HEK293T (cell line): ENCODE measurements at regions not wholly inside any gene's neighbourhood (a gene's known extent, or its start where the extent isn't known, plus 50 kb on each side); places are given as distances from the start of the nearest gene placed in this dataset.

Experiments
- ARNT ChIP-seq: fragments of 450-650 bp; IDR thresholded peaks from 2 replicates; pipeline ENCODE4 v1.6.1; 2017; ENCODE audit warnings: mild to moderate bottlenecking
- BHLHE40 ChIP-seq: fragments of 450-650 bp; IDR thresholded peaks from 2 replicates; pipeline ENCODE4 v1.6.1; 2016; ENCODE audit warnings: mild to moderate bottlenecking, moderate library complexity, borderline replicate concordance
- CTBP1 ChIP-seq: fragments of 450-650 bp; IDR thresholded peaks from 2 replicates; pipeline ENCODE4 v1.6.1; 2016; ENCODE audit warnings: borderline replicate concordance
- ELF4 ChIP-seq: fragments of 450-650 bp; IDR thresholded peaks from 2 replicates; pipeline ENCODE4 v1.6.1; 2017; ENCODE audit warnings: antibody characterized with exemption
- FOXA1 ChIP-seq: fragments of 450-650 bp; IDR thresholded peaks from 2 replicates; pipeline ENCODE4 v1.6.1; 2016; ENCODE audit warnings: mild to moderate bottlenecking
- FOXK2 ChIP-seq: fragments of 450-650 bp; IDR thresholded peaks from 2 replicates; pipeline ENCODE4 v1.6.1; 2016; ENCODE audit warnings: mild to moderate bottlenecking
- FOXM1 ChIP-seq: fragments of 450-650 bp; IDR thresholded peaks from 2 replicates; pipeline ENCODE4 v1.6.1; 2017; ENCODE audit warnings: mild to moderate bottlenecking, borderline replicate concordance
- NFRKB ChIP-seq: fragments of 450-650 bp; IDR thresholded peaks from 2 replicates; pipeline ENCODE4 v1.6.1; 2016; ENCODE audit warnings: mild to moderate bottlenecking, moderate library complexity
- SUZ12 ChIP-seq: fragments of 450-650 bp; IDR thresholded peaks from 2 replicates; pipeline ENCODE4 v1.6.1; 2016; ENCODE audit warnings: mild to moderate bottlenecking
- TARDBP ChIP-seq: fragments of 450-650 bp; IDR thresholded peaks from 2 replicates; pipeline ENCODE4 v1.6.1; 2016
- TF ChIP-seq, protein P1 (sequence below): fragments of 450-650 bp; IDR thresholded peaks from 2 replicates; pipeline ENCODE4 v1.6.1; 2016

GRCh38 chr15:98195796-98196195, 235.3 kb downstream of the ARRDC4 start:
- TF ChIP-seq, protein P1, sequence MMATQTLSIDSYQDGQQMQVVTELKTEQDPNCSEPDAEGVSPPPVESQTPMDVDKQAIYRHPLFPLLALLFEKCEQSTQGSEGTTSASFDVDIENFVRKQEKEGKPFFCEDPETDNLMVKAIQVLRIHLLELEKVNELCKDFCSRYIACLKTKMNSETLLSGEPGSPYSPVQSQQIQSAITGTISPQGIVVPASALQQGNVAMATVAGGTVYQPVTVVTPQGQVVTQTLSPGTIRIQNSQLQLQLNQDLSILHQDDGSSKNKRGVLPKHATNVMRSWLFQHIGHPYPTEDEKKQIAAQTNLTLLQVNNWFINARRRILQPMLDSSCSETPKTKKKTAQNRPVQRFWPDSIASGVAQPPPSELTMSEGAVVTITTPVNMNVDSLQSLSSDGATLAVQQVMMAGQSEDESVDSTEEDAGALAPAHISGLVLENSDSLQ = no peak
- TF ChIP-seq FOXA1 (no peak), ARNT (no peak), SUZ12 (no peak), ELF4 (no peak), FOXK2 (no peak), FOXM1 (no peak), BHLHE40 (no peak), NFRKB (no peak), CTBP1 (no peak), TARDBP (no peak)
